Ammon's horn (tissue), 1 donor: ENCODE measurements at regions not wholly inside any gene's neighbourhood (a gene's known extent, or its start where the extent isn't known, plus 50 kb on each side); places are given as distances from the start of the nearest gene placed in this dataset.

ENCODE experiments used
- DNase-seq: peaks from one replicate; pipeline ENCODE4 v3.0.0-alpha.2; 2016; ENCODE audit warnings: low spot score

DNA sequence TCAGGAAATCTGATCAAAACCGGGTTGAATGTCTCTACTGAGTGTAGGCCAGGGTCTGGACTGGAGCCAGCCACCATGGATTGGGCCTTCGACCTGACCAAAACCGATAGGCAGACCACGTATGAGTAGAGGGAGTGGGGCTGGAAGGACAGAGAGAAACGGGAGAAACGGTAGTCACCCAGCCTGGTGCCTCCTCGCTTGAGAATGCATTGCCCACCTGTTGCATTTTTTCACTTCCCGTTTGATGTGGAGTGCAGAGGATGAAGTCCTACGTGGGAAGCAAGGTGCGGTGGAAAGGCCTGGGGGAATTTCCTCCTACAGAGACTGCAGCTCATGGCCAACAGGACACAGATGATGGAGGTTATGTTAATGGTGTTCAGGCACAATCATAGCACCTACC is 53.9 kb upstream of the ECI2 start:
- no peak for DNase-seq

DNA sequence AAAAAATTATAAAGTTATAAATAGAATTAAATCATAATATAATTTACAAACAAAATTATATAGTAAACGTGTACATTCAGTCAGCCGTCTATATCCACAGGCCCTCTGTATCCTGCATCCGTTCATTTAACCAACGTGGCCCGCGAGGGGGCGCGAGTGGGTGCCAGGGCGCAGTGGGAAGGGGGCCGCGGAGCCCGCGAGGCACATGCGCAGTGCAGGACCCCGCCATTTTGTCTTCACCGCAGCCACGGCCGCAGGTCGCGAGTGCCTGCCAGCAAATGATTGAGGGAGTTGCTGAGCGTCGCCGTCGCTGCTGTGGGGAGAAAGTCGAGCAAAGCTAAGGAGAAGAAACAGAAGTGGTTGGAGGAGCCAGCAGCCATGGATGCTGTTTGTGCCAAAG is 53.4 kb upstream of the ECI2 start:
- no peak for DNase-seq

DNA sequence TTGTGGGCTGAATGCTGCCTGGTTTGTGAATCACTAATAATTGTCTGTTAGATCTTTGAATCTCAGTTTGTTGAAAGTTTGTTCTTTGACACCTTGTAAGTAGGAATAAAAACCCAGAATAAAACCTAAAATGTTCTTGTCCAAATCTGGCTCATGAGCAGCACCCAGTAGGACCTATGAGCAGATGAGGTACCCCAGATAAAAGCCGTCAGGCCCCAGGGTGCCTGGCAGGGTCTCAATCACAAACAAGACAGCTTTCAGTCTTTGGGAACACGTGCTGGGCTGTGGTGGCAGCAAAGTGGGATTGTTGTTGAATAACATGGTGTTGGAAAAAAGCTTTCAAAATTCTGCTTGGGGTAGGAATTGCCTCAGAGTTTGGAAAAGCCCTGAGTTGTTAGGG is 52.1 kb upstream of the ECI2 start:
- no peak for DNase-seq

DNA sequence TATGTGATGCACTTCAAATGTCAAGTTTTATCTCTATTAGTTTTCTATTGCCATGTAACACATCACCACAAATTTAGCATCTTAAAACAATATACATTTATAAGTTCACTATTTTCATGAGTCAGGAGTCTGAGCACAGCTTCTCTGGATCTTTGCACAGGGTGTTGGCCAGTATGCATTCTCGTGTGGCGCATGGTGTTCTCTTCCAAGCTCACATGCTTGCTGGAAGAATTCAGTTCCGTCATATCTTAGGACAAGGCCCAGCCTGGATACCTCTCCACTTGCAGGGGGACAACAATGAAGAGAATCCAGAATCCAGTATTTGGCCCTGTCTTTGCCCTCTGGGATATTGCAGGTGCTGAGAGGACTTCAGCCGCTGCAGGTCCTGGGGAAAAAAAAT is 51.0 kb upstream of the ECI2 start:
- no peak for DNase-seq

DNA sequence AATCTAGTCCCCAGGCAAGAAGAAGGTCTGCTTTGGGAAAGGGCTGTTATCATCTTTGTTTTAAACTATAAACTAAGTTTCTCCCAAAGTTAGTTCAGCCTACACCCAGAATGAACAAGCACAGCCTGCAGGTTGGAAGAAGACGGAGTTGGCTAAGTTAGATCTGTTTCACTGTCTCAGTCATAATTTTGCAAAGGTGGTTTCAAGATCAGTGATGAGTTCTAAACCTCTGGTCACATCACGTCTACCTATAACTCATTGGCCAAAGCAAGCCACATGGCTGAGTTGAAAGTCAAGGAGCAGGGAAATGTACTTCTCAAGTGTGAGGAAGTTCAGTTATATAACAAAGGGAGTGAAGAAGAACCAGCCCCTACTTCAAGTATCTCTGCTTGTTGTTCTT is 50.5 kb upstream of the ECI2 start:
- no peak for DNase-seq

DNA sequence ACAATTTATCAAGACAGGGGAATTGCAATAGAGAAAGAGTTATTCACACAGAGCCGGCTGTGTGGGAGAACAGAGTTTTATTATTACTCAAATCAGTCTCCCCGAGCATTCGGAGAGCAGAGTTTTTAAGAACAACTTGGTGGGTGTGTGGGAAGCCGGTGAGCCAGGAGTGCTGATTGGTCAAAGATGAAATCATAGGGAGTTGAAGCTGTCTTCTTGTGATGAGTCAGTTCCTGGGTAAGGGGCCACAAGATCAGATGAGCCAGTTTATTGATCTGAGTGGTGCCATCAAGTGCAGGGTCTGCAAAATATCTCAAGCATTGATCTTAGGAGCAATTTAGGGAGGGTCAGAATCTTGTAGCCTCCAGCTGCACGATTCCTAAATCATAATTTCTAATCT is 50.0 kb upstream of the ECI2 start:
- DNase-seq, result no peak
